ENCODE measurements at regions not wholly inside any gene's neighbourhood (a gene's known extent, or its start where the extent isn't known, plus 50 kb on each side); places are given as distances from the start of the nearest gene placed in this dataset.

DNA sequence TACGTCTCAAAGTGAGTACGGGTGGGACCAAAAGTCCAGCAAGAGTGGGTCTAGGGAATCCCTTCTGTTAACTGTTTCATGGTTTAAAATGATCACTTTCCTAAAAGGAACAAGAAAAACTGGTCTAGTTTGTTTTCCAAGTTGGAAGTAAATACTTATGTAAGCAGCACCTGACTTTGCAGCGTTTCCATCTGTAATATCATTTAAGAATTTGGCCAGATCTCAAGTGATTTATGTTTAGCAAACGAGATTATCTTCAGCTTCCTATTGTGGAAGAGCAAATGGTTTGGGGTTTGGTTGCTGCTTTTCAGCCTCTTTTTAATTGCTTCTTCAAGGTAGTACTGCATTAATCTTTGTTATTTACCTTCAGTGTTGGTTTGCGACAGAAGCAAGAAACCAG, 50.4 kb downstream of the FHIP1A start:
- H3K27ac ChIP-seq, result no peak overlapping the region
- no peak for TF ChIP-seq POLR2A (IDR thresholded peaks at IDR 0.05)
- TF ChIP-seq, protein P1, sequence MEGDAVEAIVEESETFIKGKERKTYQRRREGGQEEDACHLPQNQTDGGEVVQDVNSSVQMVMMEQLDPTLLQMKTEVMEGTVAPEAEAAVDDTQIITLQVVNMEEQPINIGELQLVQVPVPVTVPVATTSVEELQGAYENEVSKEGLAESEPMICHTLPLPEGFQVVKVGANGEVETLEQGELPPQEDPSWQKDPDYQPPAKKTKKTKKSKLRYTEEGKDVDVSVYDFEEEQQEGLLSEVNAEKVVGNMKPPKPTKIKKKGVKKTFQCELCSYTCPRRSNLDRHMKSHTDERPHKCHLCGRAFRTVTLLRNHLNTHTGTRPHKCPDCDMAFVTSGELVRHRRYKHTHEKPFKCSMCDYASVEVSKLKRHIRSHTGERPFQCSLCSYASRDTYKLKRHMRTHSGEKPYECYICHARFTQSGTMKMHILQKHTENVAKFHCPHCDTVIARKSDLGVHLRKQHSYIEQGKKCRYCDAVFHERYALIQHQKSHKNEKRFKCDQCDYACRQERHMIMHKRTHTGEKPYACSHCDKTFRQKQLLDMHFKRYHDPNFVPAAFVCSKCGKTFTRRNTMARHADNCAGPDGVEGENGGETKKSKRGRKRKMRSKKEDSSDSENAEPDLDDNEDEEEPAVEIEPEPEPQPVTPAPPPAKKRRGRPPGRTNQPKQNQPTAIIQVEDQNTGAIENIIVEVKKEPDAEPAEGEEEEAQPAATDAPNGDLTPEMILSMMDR (IDR thresholded peaks at IDR 0.05), result no peak
- TF ChIP-seq EP300 (IDR thresholded peaks at IDR 0.05), result no peak

DNA sequence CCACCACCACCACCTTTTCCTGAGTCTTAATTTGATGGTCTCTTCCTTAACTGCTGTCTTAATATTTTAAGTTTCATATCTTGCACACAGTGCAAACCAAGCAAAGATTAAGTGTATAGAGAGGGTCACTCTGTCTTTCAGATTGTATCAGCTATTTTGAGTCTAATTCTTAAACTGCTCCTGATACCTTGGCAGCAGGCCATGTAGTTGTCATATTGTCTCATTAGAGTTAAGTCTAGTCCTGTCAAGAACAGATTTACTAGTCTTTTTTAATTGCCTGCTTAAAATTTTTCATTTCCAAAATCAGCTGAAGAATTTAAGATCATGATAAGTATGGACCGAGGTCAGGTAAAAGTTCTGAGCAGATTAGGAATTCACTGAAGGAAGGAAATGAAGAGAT, 51.5 kb downstream of the FHIP1A start:
- no peak for DNase-seq (ENCODE audit: low spot score in 2 of 2)
- no peaks in the 10 kb centered on the region for H3K9me3 ChIP-seq
- no peak overlapping the region for H3K4me3 ChIP-seq
- H3K27me3 ChIP-seq, result no peaks in the 10 kb centered on the region
- TF ChIP-seq, protein P1 (IDR thresholded peaks at IDR 0.05), result no peak
- TF ChIP-seq EP300 (IDR thresholded peaks at IDR 0.05) (no peak), POLR2A (IDR thresholded peaks at IDR 0.05) (no peak)
- H3K36me3 ChIP-seq, result no peaks in the 10 kb centered on the region
- H3K27ac ChIP-seq, result no peak overlapping the region
- H3K4me1 ChIP-seq, result no peaks in the 10 kb centered on the region
- 76 to 84% methylated on average over 1 of the region's 1 CpG for WGBS, 2 donors

More for the DNA sequence above, 50.4 kb downstream of the FHIP1A start:
- no peak for DNase-seq (ENCODE audit: low spot score in 2 of 2)
- H3K27me3 ChIP-seq, result no peaks in the 10 kb centered on the region
- no peak overlapping the region for H3K4me3 ChIP-seq
- WGBS, 2 donors, result 46% methylated on average over 5 of the region's 5 CpGs
- no peaks in the 10 kb centered on the region for H3K36me3 ChIP-seq
- no peaks in the 10 kb centered on the region for H3K4me1 ChIP-seq
- H3K9me3 ChIP-seq, result no peaks in the 10 kb centered on the region

DNA sequence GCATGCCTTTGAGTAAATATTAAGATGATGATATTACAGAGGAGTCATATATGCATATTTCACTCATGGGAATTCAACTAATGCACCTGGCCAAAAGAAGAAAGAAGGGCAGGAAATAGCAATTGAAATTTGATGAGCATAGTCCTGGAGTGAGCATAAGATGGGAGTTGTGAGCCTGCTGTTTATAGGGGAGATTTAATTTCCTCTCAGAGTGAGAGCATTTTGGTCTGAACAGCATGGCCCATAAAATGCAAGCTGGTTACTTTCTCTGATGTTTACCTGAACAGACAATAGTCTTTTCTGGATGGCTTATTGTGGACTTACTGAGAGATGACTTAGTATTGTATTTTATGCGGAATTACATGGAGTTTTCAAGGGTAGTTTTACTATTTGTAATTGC, 53.6 kb downstream of the FHIP1A start:
- no peak for DNase-seq (ENCODE audit: low spot score in 2 of 2)
- no peak overlapping the region for H3K4me3 ChIP-seq
- H3K27me3 ChIP-seq, result no peaks in the 10 kb centered on the region
- H3K4me1 ChIP-seq, result no peaks in the 10 kb centered on the region
- no peak overlapping the region for H3K27ac ChIP-seq
- TF ChIP-seq EP300 (IDR thresholded peaks at IDR 0.05) (no peak), POLR2A (IDR thresholded peaks at IDR 0.05) (no peak)
- TF ChIP-seq, protein P1 (IDR thresholded peaks at IDR 0.05), result no peak
- 87 to 95% methylated on average over 1 of the region's 1 CpG for WGBS, 2 donors
- H3K9me3 ChIP-seq, result no peaks in the 10 kb centered on the region
- H3K36me3 ChIP-seq, result no peaks in the 10 kb centered on the region

DNA sequence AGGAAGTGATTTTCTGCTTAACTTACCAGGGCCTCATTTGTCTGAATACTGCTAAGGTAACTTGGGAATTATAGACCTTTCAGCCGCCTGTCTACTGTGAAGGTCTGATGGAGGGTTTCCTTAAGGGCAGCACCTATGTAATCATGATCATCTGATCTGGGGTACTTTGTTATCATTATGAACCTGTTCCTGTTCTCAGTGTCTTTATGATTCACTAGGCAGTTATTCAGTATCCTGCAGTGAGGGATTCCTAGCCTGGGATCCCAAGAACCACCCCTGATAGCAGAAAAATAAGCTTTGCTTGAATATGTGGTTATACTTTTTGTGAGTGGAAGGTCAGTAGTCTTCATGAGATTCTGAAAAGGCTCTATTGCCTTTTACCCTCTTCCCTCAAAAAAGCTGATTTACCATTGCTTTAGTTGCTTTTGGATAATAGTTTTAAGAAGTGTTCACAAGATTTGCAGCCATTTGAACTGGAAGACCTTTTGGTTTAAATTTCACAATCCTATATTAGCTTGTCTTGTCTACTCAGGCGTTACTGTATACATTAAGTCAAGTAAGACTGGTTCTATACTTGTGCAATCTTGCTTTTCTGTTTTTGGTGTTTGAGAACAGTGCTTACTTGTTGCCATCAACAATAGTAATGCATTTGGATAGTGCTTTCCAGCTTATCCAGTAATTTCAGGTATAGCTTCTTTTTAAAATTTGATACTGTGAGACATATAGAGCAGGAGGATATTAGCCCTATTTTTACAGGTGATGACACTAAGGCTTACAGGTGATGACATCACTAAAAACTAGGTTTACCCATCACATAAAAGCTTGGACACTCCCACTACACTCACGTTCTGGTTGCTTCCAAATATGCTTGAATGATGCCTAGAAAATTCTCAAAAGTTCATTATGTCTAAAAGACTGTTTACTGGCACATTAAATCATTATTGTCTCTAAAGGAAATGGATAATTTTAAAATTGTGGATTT, 60.0 kb downstream of the FHIP1A start:
- H3K9me3 ChIP-seq, result no peaks in the 10 kb centered on the region
- H3K36me3 ChIP-seq, result no peaks in the 10 kb centered on the region
- no peak overlapping the region for H3K27ac ChIP-seq
- no peak for DNase-seq (ENCODE audit: low spot score in 2 of 2)
- H3K27me3 ChIP-seq, result no peaks in the 10 kb centered on the region
- H3K4me1 ChIP-seq, result peaks cover 0 to 7% (median 2%) of the 10 kb centered on the region in 4 donors
- no peak overlapping the region for H3K4me3 ChIP-seq
- WGBS, 2 donors, result 75 to 76% methylated on average over 3 of the region's 3 CpGs
- TF ChIP-seq, protein P1 (IDR thresholded peaks at IDR 0.05), result no peak
- no peak for TF ChIP-seq POLR2A (IDR thresholded peaks at IDR 0.05)
- TF ChIP-seq EP300 (IDR thresholded peaks at IDR 0.05), result no peak

DNA sequence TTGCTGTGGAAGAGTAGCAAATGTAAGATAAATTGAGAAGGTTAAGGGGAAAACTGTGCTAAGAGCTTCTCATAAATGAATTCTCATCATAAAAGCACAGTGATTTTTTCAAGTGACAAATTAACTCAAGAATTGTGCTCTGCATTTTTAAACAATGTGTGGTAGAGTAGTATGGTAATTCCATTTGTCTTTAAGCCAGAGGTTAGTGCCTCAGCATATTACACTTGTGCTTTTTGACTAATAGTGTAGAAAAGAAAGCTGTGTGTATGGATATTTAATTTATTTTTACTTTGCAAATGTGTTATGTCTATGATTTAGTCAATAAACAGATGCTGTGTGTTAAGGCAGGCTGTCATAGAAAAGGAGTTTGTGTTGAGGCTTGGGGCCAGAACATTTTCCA, 61.0 kb downstream of the FHIP1A start:
- DNase-seq (ENCODE audit: low spot score in 2 of 2), result no peak
- H3K27ac ChIP-seq, result no peak overlapping the region
- no peak for TF ChIP-seq EP300 (IDR thresholded peaks at IDR 0.05)
- TF ChIP-seq POLR2A (IDR thresholded peaks at IDR 0.05), result no peak
- TF ChIP-seq, protein P1 (IDR thresholded peaks at IDR 0.05), result no peak

More for the DNA sequence above, 61.0 kb downstream of the FHIP1A start:
- H3K9me3 ChIP-seq, result no peaks in the 10 kb centered on the region
- H3K36me3 ChIP-seq, result no peaks in the 10 kb centered on the region
- H3K4me3 ChIP-seq, result no peak overlapping the region
- H3K27me3 ChIP-seq, result no peaks in the 10 kb centered on the region
- H3K4me1 ChIP-seq, result peaks cover 0 to 7% (median 2%) of the 10 kb centered on the region in 4 donors
